Cardiac fibroblast (primary cell): ENCODE measurements at regions not wholly inside any gene's neighbourhood (a gene's known extent, or its start where the extent isn't known, plus 50 kb on each side); places are given as distances from the start of the nearest gene placed in this dataset.
"Not testable (repeated sequence)": the region's sequence is repeated elsewhere in the genome, so short reads cannot be mapped to it uniquely, and the experiment has no call there.

Experiments
- DNase-seq, 2 donors: peaks; one replicate each; pipeline versions ENCODE4 v3.0.0 to v3.0.0-alpha.2; 2010; ENCODE audit warnings: low read depth in 2 of 2
- H3K4me3 ChIP-seq, 2 donors: replicated peaks in 1 of 2; 1 replicate in 1 of 2; 2 replicates in 1 of 2; pipeline ENCODE4 v1.5.1; 2011; ENCODE audit warnings: low read depth in 2 of 2, low read length in 2 of 2, mild to moderate bottlenecking in 2 of 2, moderate library complexity in 1 of 2
- CTCF ChIP-seq: IDR thresholded peaks from one replicate; pipeline ENCODE4 v1.5.1; 2011; ENCODE audit warnings: low read depth, mild to moderate bottlenecking, low read length, inconsistent platforms

GRCh38 chr2:216932113-216932862 lies 72.4 kb upstream of the TNP1 start:
- DNase-seq = no peak
- no peak overlapping the region for H3K4me3 ChIP-seq
- no peak for TF ChIP-seq CTCF

GRCh38 chr2:216930716-216931115 lies 70.9 kb upstream of the TNP1 start:
- no peak for TF ChIP-seq CTCF
- no peak overlapping the region for H3K4me3 ChIP-seq
- DNase-seq = no peak

- DNase-seq, H3K4me3 ChIP-seq: not testable (repeated sequence)
These were observed 69.5 kb upstream of the TNP1 start for GRCh38 chr2:216929338-216929737.

GRCh38 chr2:216927163-216927562 lies 67.3 kb upstream of the TNP1 start:
- no peak for TF ChIP-seq CTCF
- no peak for DNase-seq
- no peak overlapping the region for H3K4me3 ChIP-seq

GRCh38 chr2:216925636-216926366 lies 65.9 kb upstream of the TNP1 start:
- no peak overlapping the region for H3K4me3 ChIP-seq
- TF ChIP-seq CTCF = no peak

GRCh38 chr2:216925006-216925405 lies 65.1 kb upstream of the TNP1 start:
- H3K4me3 ChIP-seq = no peak overlapping the region
- no peak for TF ChIP-seq CTCF
- no peak for DNase-seq

More at GRCh38 chr2:216925636-216926366, 65.9 kb upstream of the TNP1 start:
- DNase-seq = no peak

GRCh38 chr2:216923706-216924105 lies 63.8 kb upstream of the TNP1 start:
- no peak for TF ChIP-seq CTCF
- H3K4me3 ChIP-seq = no peak overlapping the region
- DNase-seq = no peak
